SU-DHL-6 (cell line): ENCODE measurements at regions not wholly inside any gene's neighbourhood (a gene's known extent, or its start where the extent isn't known, plus 50 kb on each side); places are given as distances from the start of the nearest gene placed in this dataset.
"Not testable (repeated sequence)": the region's sequence is repeated elsewhere in the genome, so short reads cannot be mapped to it uniquely, and the experiment has no call there.

Source experiments
- EZH2phosphoT487 ChIP-seq: fragments of 200-600 bp; sonication (generic), shearing (Covaris generic); conservative IDR thresholded peaks from 2 replicates; pipeline ENCODE4 v1.6.1; 2018; ENCODE audit warnings: mild to moderate bottlenecking, antibody characterized with exemption, low read length, moderate library complexity, mixed read lengths
- TF ChIP-seq, protein P1 (sequence below): fragments of 200-600 bp; sonication (generic); IDR thresholded peaks from one replicate; pipeline ENCODE4 v1.5.1; 2017; ENCODE audit warnings: antibody characterized with exemption, mild to moderate bottlenecking, low read length, moderate library complexity; ENCODE audit not compliant: insufficient read depth, poor library complexity, severe bottlenecking

DNA sequence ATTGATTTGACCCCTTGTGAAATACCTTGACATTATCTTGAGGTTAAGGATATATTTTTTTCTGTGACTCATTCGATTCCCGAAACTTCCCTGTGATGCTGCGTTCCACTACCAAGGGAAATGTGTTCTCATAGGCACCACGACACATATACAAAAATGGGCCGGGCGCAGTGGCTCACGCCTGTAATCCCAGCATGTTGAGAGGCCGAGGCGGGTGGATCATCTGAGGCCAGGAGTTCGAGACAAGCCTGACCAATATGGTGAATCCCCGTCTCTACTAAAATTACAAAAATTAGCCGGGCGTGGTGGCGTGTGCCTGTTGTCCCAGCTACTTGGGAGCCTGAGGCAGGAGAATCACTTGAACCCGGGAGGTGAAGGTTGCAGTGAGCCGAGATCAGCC lies 188.3 kb upstream of the FAM47A start:
- TF ChIP-seq, protein P1, sequence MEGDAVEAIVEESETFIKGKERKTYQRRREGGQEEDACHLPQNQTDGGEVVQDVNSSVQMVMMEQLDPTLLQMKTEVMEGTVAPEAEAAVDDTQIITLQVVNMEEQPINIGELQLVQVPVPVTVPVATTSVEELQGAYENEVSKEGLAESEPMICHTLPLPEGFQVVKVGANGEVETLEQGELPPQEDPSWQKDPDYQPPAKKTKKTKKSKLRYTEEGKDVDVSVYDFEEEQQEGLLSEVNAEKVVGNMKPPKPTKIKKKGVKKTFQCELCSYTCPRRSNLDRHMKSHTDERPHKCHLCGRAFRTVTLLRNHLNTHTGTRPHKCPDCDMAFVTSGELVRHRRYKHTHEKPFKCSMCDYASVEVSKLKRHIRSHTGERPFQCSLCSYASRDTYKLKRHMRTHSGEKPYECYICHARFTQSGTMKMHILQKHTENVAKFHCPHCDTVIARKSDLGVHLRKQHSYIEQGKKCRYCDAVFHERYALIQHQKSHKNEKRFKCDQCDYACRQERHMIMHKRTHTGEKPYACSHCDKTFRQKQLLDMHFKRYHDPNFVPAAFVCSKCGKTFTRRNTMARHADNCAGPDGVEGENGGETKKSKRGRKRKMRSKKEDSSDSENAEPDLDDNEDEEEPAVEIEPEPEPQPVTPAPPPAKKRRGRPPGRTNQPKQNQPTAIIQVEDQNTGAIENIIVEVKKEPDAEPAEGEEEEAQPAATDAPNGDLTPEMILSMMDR = not testable (repeated sequence)
- TF ChIP-seq EZH2phosphoT487 = not testable (repeated sequence)
